GM23338 (cell line): ENCODE measurements at regions not wholly inside any gene's neighbourhood (a gene's known extent, or its start where the extent isn't known, plus 50 kb on each side); places are given as distances from the start of the nearest gene placed in this dataset.

ENCODE experiments used
- CTCF ChIP-seq, 2 experiments: fragments of 200-600 bp in 1 of 2; sonication (generic) in 1 of 2; conservative IDR thresholded peaks; 2 replicates each; pipeline versions ENCODE4 v1.5.1 to v1.6.1; 2016 to 2017; ENCODE audit warnings: antibody characterized with exemption in 2 of 2, low read depth in 2 of 2, mild to moderate bottlenecking in 2 of 2, moderate library complexity in 1 of 2
- ETS1 ChIP-seq: IDR thresholded peaks from 2 replicates; pipeline ENCODE4 v1.6.1; 2016; ENCODE audit warnings: antibody characterized with exemption
- EZH2 ChIP-seq: fragments of 200-600 bp; sonication (generic); IDR thresholded peaks from one replicate; pipeline ENCODE4 v1.8.0; 2017; ENCODE audit warnings: antibody characterized with exemption, mild to moderate bottlenecking, low read depth; ENCODE audit not compliant: unreplicated experiment
- JUNB ChIP-seq: IDR thresholded peaks from one replicate; pipeline ENCODE4 v1.6.1; 2016; ENCODE audit warnings: antibody characterized with exemption; ENCODE audit not compliant: unreplicated experiment
- POLR2AphosphoS5 ChIP-seq: IDR thresholded peaks from 2 replicates; pipeline ENCODE4 v1.6.1; 2016; ENCODE audit warnings: antibody characterized with exemption, low read depth
- REST ChIP-seq: IDR thresholded peaks from one replicate; pipeline ENCODE4 v1.6.1; 2018; ENCODE audit warnings: antibody characterized with exemption; ENCODE audit not compliant: unreplicated experiment
- STAT1 ChIP-seq: IDR thresholded peaks from one replicate; pipeline ENCODE4 v1.6.1; 2016; ENCODE audit warnings: antibody characterized with exemption; ENCODE audit not compliant: unreplicated experiment

- no peak for TF ChIP-seq POLR2AphosphoS5
- no peak for TF ChIP-seq CTCF (conservative IDR thresholded peaks at IDR 0.05; ENCODE audit: low read depth in 2 of 2)
- TF ChIP-seq EZH2, result no peak
- no peak for TF ChIP-seq REST
- no peak for TF ChIP-seq JUNB
- no peak for TF ChIP-seq STAT1
- TF ChIP-seq ETS1, result no peak
Observed at GRCh38 chr12:114092981-114093380, 126.9 kb upstream of the RBM19 start.
